OCI-LY3 (cell line): ENCODE measurements at regions not wholly inside any gene's neighbourhood (a gene's known extent, or its start where the extent isn't known, plus 50 kb on each side); places are given as distances from the start of the nearest gene placed in this dataset.

Experiments used
- H2AFZ ChIP-seq: fragments of 200-600, 300-600 bp; shearing (Covaris generic); 2 replicates; pipeline ENCODE4 v1.6.0; 2014; ENCODE audit warnings: antibody characterized with exemption, low read depth, low read length
- H3K27ac ChIP-seq: fragments of 200-600, 300-600 bp; sonication (generic); 2 replicates; pipeline ENCODE4 v1.5.1; 2014; ENCODE audit warnings: mild to moderate bottlenecking, low read length, moderate library complexity, mixed read lengths
- H3K27me3 ChIP-seq: fragments of 200-600, 300-600 bp; sonication (generic); 2 replicates; pipeline ENCODE4 v1.6.1; 2014; ENCODE audit warnings: low read depth, low read length, mixed read lengths
- H3K36me3 ChIP-seq: fragments of 200-600, 300-600 bp; sonication (generic); replicated peaks from 2 replicates; pipeline ENCODE3; 2014; ENCODE audit warnings: low read depth, low read length, mixed read lengths
- H3K4me1 ChIP-seq: fragments of 300-600, 200-600 bp; sonication (generic); 2 replicates; pipeline ENCODE4 v1.6.1; 2014; ENCODE audit warnings: low read length, mixed read lengths
- H3K4me2 ChIP-seq: fragments of 200-600, 300-600 bp; sonication (generic); 2 replicates; pipeline ENCODE4 v1.6.1; 2014; ENCODE audit warnings: low read length, mixed read lengths
- H3K4me3 ChIP-seq: fragments of 300-600, 200-600 bp; sonication (generic); 2 replicates; pipeline ENCODE4 v1.5.1; 2014; ENCODE audit warnings: antibody characterized with exemption, mild to moderate bottlenecking, low read length, moderate library complexity
- H3K79me2 ChIP-seq: fragments of 300-600, 200-600 bp; shearing (Covaris generic); 2 replicates; pipeline ENCODE4 v1.6.1; 2014; ENCODE audit warnings: mild to moderate bottlenecking, low read length, mixed read lengths
- H3K9ac ChIP-seq: fragments of 300-600, 200-600 bp; shearing (Covaris generic); 2 replicates; pipeline ENCODE4 v1.6.0; 2014; ENCODE audit warnings: mild to moderate bottlenecking, low read length, moderate library complexity
- H3K9me3 ChIP-seq: fragments of 200-600, 300-600 bp; shearing (Covaris generic); 2 replicates; pipeline ENCODE4 v1.6.1; 2014; ENCODE audit warnings: low read length, mixed read lengths; ENCODE audit not compliant: insufficient read depth
- H4K20me1 ChIP-seq: fragments of 200-600, 300-600 bp; sonication (generic); 2 replicates; pipeline ENCODE4 v1.6.1; 2016; ENCODE audit warnings: low read length, mixed read lengths; ENCODE audit not compliant: insufficient read depth
- CTCF ChIP-seq: fragments of 200-600, 300-600 bp; sonication (generic); IDR thresholded peaks from 2 replicates; pipeline ENCODE4 v1.5.1; 2014; ENCODE audit warnings: antibody characterized with exemption, low read length, low read depth
- EZH2phosphoT487 ChIP-seq: fragments of 200-600 bp; shearing (Covaris generic); IDR thresholded peaks from 2 replicates; pipeline ENCODE4 v1.6.1; 2018; ENCODE audit warnings: antibody characterized with exemption, mixed run types, low read depth

GRCh38 chr14:80446356-80446755 lies 235.1 kb upstream of the DIO2 start:
- TF ChIP-seq CTCF (no peak), EZH2phosphoT487 (no peak)
- Histone ChIP-seq H4K20me1 (no peaks in the 10 kb centered on the region), H3K79me2 (no peaks in the 10 kb centered on the region), H3K9me3 (no peaks in the 10 kb centered on the region), H2AFZ (no peak overlapping the region), H3K4me2 (no peak overlapping the region), H3K36me3 (no peaks in the 10 kb centered on the region), H3K27me3 (no peaks in the 10 kb centered on the region), H3K4me3 (no peak overlapping the region), H3K4me1 (no peaks in the 10 kb centered on the region), H3K9ac (no peak overlapping the region), H3K27ac (no peak overlapping the region)

GRCh38 chr14:80445605-80446004 lies 234.3 kb upstream of the DIO2 start:
- Histone ChIP-seq H2AFZ (no peak overlapping the region), H4K20me1 (no peaks in the 10 kb centered on the region), H3K36me3 (no peaks in the 10 kb centered on the region), H3K9ac (no peak overlapping the region), H3K4me2 (no peak overlapping the region), H3K9me3 (no peaks in the 10 kb centered on the region), H3K4me1 (no peaks in the 10 kb centered on the region), H3K27ac (no peak overlapping the region), H3K79me2 (no peaks in the 10 kb centered on the region), H3K4me3 (no peak overlapping the region), H3K27me3 (no peaks in the 10 kb centered on the region)
- TF ChIP-seq CTCF, result no peak
- no peak for TF ChIP-seq EZH2phosphoT487

GRCh38 chr14:80434574-80435321 lies 223.4 kb upstream of the DIO2 start:
- H3K4me2 ChIP-seq, result no peak overlapping the region
- H3K9me3 ChIP-seq, result no peaks in the 10 kb centered on the region
- H3K4me1 ChIP-seq, result no peaks in the 10 kb centered on the region
- no peaks in the 10 kb centered on the region for H3K79me2 ChIP-seq
- TF ChIP-seq EZH2phosphoT487 (no peak), CTCF (no peak)
- no peak overlapping the region for H2AFZ ChIP-seq
- H3K27me3 ChIP-seq, result no peaks in the 10 kb centered on the region
- no peak overlapping the region for H3K27ac ChIP-seq
- no peak overlapping the region for H3K9ac ChIP-seq
- H4K20me1 ChIP-seq, result no peaks in the 10 kb centered on the region
- no peak overlapping the region for H3K4me3 ChIP-seq
- H3K36me3 ChIP-seq, result no peaks in the 10 kb centered on the region

- no peaks in the 10 kb centered on the region for H3K36me3 ChIP-seq
- no peaks in the 10 kb centered on the region for H3K4me1 ChIP-seq
- no peaks in the 10 kb centered on the region for H3K9me3 ChIP-seq
- TF ChIP-seq CTCF (no peak), EZH2phosphoT487 (no peak)
- H3K4me3 ChIP-seq, result no peak overlapping the region
- no peaks in the 10 kb centered on the region for H3K79me2 ChIP-seq
- H3K9ac ChIP-seq, result no peak overlapping the region
- no peak overlapping the region for H2AFZ ChIP-seq
- no peak overlapping the region for H3K27ac ChIP-seq
- no peaks in the 10 kb centered on the region for H4K20me1 ChIP-seq
- no peak overlapping the region for H3K4me2 ChIP-seq
- H3K27me3 ChIP-seq, result no peaks in the 10 kb centered on the region
These were observed 222.5 kb upstream of the DIO2 start for GRCh38 chr14:80433811-80434210.
